Sigmoid colon (tissue), 6 donors: ENCODE measurements at regions not wholly inside any gene's neighbourhood (a gene's known extent, or its start where the extent isn't known, plus 50 kb on each side); places are given as distances from the start of the nearest gene placed in this dataset.

ENCODE experiments used
- DNase-seq: peaks from one replicate; pipeline ENCODE4 v3.0.0-alpha.2; 2019
- H3K27ac ChIP-seq, 4 donors: fragments of 200-600 bp; sonication (generic); one replicate each; pipeline ENCODE4 v1.5.1; 2016 to 2019; ENCODE audit warnings: mild to moderate bottlenecking in 1 of 4
- H3K27me3 ChIP-seq, 3 donors: fragments of 200-600 bp; sonication (generic); one replicate each; pipeline ENCODE4 v1.5.1; 2019; ENCODE audit warnings: mild to moderate bottlenecking in 1 of 3
- H3K36me3 ChIP-seq, 4 donors: fragments of 200-600 bp; sonication (generic); one replicate each; pipeline ENCODE4 v1.5.1; 2016 to 2019
- H3K4me1 ChIP-seq, 4 donors: fragments of 200-600 bp; sonication (generic); one replicate each; pipeline ENCODE4 v1.5.1; 2017 to 2019
- H3K4me3 ChIP-seq, 4 donors: fragments of 200-600 bp; sonication (generic); one replicate each; pipeline ENCODE4 v1.5.1; 2017 to 2019; ENCODE audit warnings: mild to moderate bottlenecking in 2 of 4, moderate library complexity in 1 of 4
- H3K9me3 ChIP-seq, 4 donors: fragments of 200-600 bp in 3 of 4; sonication (generic) in 3 of 4; one replicate each; pipeline versions ENCODE4 v1.5.1 to v1.6.1; 2013 to 2019
- EP300 ChIP-seq, 4 donors: sonication (generic); formaldehyde crosslinking; IDR thresholded peaks; one replicate each; pipeline ENCODE4 v1.6.1; 2017; ENCODE audit warnings: antibody characterized with exemption in 4 of 4
- POLR2A ChIP-seq, 2 donors: fragments of 450-650 bp; IDR thresholded peaks; one replicate each; pipeline ENCODE4 v1.6.1; 2016; ENCODE audit warnings: antibody characterized with exemption in 2 of 2, mild to moderate bottlenecking in 2 of 2, moderate library complexity in 2 of 2
- POLR2AphosphoS5 ChIP-seq, 4 donors: sonication (generic); formaldehyde crosslinking; IDR thresholded peaks; one replicate each; pipeline ENCODE4 v1.6.1; 2017; ENCODE audit warnings: antibody characterized with exemption in 4 of 4
- WGBS, 2 donors: extraction: QIAGEN DNeasy Blood & Tissue Kit; methylation state at CpG; one replicate each; pipeline ENCODE4 v1.1.7; 2013; 5-methylcytosine and 5-hydroxymethylcytosine counted together
- intact Hi-C: fragments of 100-400 bp; cut with DNase I; formaldehyde crosslinking; loops from one replicate; pipeline ENCODE4 v1.15.1; 2023
- TF ChIP-seq, protein P1 (sequence below), 4 experiments: fragments of 450-650 bp in 3 of 4; fragments of 200-600 bp in 1 of 4; IDR thresholded peaks; one replicate each; pipeline ENCODE4 v1.5.1; 2016 to 2019; ENCODE audit warnings: antibody characterized with exemption in 4 of 4, mild to moderate bottlenecking in 3 of 4, moderate library complexity in 2 of 4
- donor health status: healthy with polysubstance abuse.
- donor health status: healthy.

- WGBS, 2 donors: 77 to 89% methylated on average over 5 of the region's 5 CpGs
- no peak for TF ChIP-seq POLR2A (IDR thresholded peaks at IDR 0.05)
- no peak for TF ChIP-seq EP300 (IDR thresholded peaks at IDR 0.05)
- no peak for TF ChIP-seq POLR2AphosphoS5 (IDR thresholded peaks at IDR 0.05)
- TF ChIP-seq, protein P1, sequence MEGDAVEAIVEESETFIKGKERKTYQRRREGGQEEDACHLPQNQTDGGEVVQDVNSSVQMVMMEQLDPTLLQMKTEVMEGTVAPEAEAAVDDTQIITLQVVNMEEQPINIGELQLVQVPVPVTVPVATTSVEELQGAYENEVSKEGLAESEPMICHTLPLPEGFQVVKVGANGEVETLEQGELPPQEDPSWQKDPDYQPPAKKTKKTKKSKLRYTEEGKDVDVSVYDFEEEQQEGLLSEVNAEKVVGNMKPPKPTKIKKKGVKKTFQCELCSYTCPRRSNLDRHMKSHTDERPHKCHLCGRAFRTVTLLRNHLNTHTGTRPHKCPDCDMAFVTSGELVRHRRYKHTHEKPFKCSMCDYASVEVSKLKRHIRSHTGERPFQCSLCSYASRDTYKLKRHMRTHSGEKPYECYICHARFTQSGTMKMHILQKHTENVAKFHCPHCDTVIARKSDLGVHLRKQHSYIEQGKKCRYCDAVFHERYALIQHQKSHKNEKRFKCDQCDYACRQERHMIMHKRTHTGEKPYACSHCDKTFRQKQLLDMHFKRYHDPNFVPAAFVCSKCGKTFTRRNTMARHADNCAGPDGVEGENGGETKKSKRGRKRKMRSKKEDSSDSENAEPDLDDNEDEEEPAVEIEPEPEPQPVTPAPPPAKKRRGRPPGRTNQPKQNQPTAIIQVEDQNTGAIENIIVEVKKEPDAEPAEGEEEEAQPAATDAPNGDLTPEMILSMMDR (IDR thresholded peaks at IDR 0.05): no peak
- Histone ChIP-seq H3K4me3 (no peak overlapping the region), H3K36me3 (no peaks in the 10 kb centered on the region), H3K4me1 (no peaks in the 10 kb centered on the region), H3K27ac (no peak overlapping the region), H3K9me3 (no peaks in the 10 kb centered on the region), H3K27me3 (no peaks in the 10 kb centered on the region)
- no peak for DNase-seq
- intact Hi-C loops: no loop called here
These were observed 81.3 kb upstream of the TNS3 start for GRCh38 chr7:47663213-47663612.

- H3K4me1 ChIP-seq: no peaks in the 10 kb centered on the region
- H3K27me3 ChIP-seq: no peaks in the 10 kb centered on the region
- TF ChIP-seq POLR2AphosphoS5 (IDR thresholded peaks at IDR 0.05): no peak
- TF ChIP-seq POLR2A (IDR thresholded peaks at IDR 0.05): no peak
- TF ChIP-seq, protein P1 (IDR thresholded peaks at IDR 0.05): no peak
- TF ChIP-seq EP300 (IDR thresholded peaks at IDR 0.05): no peak
- 77 to 81% methylated on average over 7 of the region's 7 CpGs for WGBS, 2 donors
- H3K36me3 ChIP-seq: no peaks in the 10 kb centered on the region
- intact Hi-C loops: no loop called here
- no peaks in the 10 kb centered on the region for H3K9me3 ChIP-seq
- H3K27ac ChIP-seq: no peak overlapping the region
- DNase-seq: no peak
- no peak overlapping the region for H3K4me3 ChIP-seq
These were observed 79.3 kb upstream of the TNS3 start for GRCh38 chr7:47661051-47661714.

DNA sequence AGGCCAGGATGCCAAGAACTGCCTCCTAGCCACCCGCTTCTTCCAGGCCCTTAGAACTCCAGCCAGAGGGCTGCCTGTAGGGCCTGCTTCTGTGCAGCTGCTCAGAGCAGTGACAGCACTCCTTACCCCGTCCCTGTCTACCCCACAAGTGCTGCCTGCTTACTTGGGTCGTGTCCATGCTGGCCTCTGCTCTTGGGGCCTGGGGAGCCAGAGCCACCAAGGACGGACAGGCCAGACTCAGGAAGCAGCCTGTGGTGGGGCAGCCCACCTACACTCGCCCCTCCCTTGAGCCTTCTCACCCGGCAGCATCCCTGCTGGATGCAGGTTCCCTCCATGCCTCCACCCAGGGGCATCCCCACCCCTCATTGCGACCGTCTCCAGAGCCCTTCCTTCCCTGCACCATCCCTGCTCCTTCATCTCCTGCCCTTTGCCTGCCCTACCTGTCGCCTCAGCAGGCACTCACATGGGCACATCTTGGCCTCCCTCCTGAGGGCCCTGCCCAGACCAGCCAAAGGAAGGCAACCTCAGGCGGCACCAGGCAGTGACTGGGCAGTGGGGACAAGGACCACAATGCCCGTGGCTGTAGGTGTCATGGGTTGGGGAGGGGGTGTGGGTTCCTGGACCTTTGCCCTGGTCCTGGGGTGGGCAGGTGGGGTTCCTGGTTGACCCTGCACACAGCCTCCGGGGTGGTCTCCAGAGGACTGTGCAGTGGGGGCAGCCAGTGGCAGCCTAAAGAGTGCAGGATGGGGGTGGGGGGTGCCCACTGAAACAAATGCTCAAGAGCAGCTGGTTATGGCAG lies 78.0 kb upstream of the TNS3 start:
- H3K4me1 ChIP-seq: no peaks in the 10 kb centered on the region
- WGBS, 2 donors: 92 to 95% methylated on average over 12 of the region's 12 CpGs
- no peak overlapping the region for H3K4me3 ChIP-seq
- no peaks in the 10 kb centered on the region for H3K27me3 ChIP-seq
- TF ChIP-seq POLR2AphosphoS5 (IDR thresholded peaks at IDR 0.05) (no peak), POLR2A (IDR thresholded peaks at IDR 0.05) (no peak), EP300 (IDR thresholded peaks at IDR 0.05) (no peak)
- TF ChIP-seq, protein P1 (IDR thresholded peaks at IDR 0.05): no peak
- H3K27ac ChIP-seq: no peak overlapping the region
- intact Hi-C loops: no loop called here
- H3K36me3 ChIP-seq: no peaks in the 10 kb centered on the region
- H3K9me3 ChIP-seq: no peaks in the 10 kb centered on the region
- DNase-seq: no peak

- intact Hi-C loops: no loop called here
- DNase-seq: no peak
- Histone ChIP-seq H3K36me3 (no peaks in the 10 kb centered on the region), H3K27me3 (no peaks in the 10 kb centered on the region), H3K4me3 (no peak overlapping the region), H3K27ac (no peak overlapping the region), H3K9me3 (no peaks in the 10 kb centered on the region), H3K4me1 (no peaks in the 10 kb centered on the region)
- TF ChIP-seq, protein P1 (IDR thresholded peaks at IDR 0.05): no peak
- no peak for TF ChIP-seq EP300 (IDR thresholded peaks at IDR 0.05)
- TF ChIP-seq POLR2AphosphoS5 (IDR thresholded peaks at IDR 0.05): no peak
- no peak for TF ChIP-seq POLR2A (IDR thresholded peaks at IDR 0.05)
- WGBS, 2 donors: 93 to 94% methylated on average over 8 of the region's 8 CpGs
These were observed 77.2 kb upstream of the TNS3 start for GRCh38 chr7:47658886-47659635.
